Mucosa of descending colon (tissue), 3 donors: ENCODE measurements at regions not wholly inside any gene's neighbourhood (a gene's known extent, or its start where the extent isn't known, plus 50 kb on each side); places are given as distances from the start of the nearest gene placed in this dataset.

Source experiments
- ATAC-seq: fragments of 200-7000 bp; cut with Tn5 transposase; one replicate; pipeline ENCODE4 v1.9.1; 2020; ENCODE audit warnings: mild to moderate bottlenecking, moderate library complexity
- DNase-seq, 3 donors: peaks; one replicate each; pipeline ENCODE4 v3.0.0-alpha.2; 2020
- H3K36me3 ChIP-seq: fragments of 200-600 bp; one replicate; pipeline ENCODE4 v1.8.0; 2021; ENCODE audit warnings: low read depth, mild to moderate bottlenecking
- H3K4me1 ChIP-seq: fragments of 200-600 bp; one replicate; pipeline ENCODE4 v1.8.0; 2021; ENCODE audit warnings: low read depth, mild to moderate bottlenecking
- H3K4me3 ChIP-seq: fragments of 200-600 bp; one replicate; pipeline ENCODE4 v1.8.0; 2021; ENCODE audit warnings: mild to moderate bottlenecking
- H3K9me3 ChIP-seq: fragments of 200-600 bp; one replicate; pipeline ENCODE4 v1.8.0; 2021; ENCODE audit warnings: mild to moderate bottlenecking
- CTCF ChIP-seq: fragments of 200-600 bp; IDR thresholded peaks from one replicate; pipeline ENCODE4 v1.8.0; 2022; ENCODE audit warnings: antibody characterized with exemption, mild to moderate bottlenecking
- intact Hi-C, 2 donors: fragments of 100-400 bp; cut with DNase I in 1 of 2; cut with micrococcal nuclease in 1 of 2; formaldehyde crosslinking; loops; one replicate each; pipeline versions ENCODE4 v1.11.0 to v1.11.1; 2022; cut with DNase I, micrococcal nuclease
- donor health status: DM: no; HTN: no; CAD: no; lungs with moderate emphysema.
- donor health status: DM: no; HTN: no; CAD: no.
- donor health status: DM: no; HTN: yes; CAD: no.

GRCh38 chr20:56861590-56861989, 232.5 kb downstream of the TFAP2C start:
- no peak for ATAC-seq

GRCh38 chr20:56865055-56865454, 235.9 kb downstream of the TFAP2C start:
- no peaks in the 10 kb centered on the region for H3K9me3 ChIP-seq
- no peak overlapping the region for H3K4me3 ChIP-seq
- intact Hi-C loops = no loop called here
- no peaks in the 10 kb centered on the region for H3K4me1 ChIP-seq
- no peak for TF ChIP-seq CTCF
- DNase-seq = no peak
- no peak for ATAC-seq
- H3K36me3 ChIP-seq = no peaks in the 10 kb centered on the region

More at GRCh38 chr20:56861590-56861989, 232.5 kb downstream of the TFAP2C start:
- no peak for TF ChIP-seq CTCF
- no peaks in the 10 kb centered on the region for H3K9me3 ChIP-seq
- intact Hi-C loops = no loop called here
- DNase-seq = no peak
- H3K4me1 ChIP-seq = no peaks in the 10 kb centered on the region
- no peak overlapping the region for H3K4me3 ChIP-seq
- H3K36me3 ChIP-seq = no peaks in the 10 kb centered on the region

GRCh38 chr20:56867128-56867527, 238.0 kb downstream of the TFAP2C start:
- no peak for DNase-seq
- TF ChIP-seq CTCF = no peak
- intact Hi-C loops = no loop called here
- no peaks in the 10 kb centered on the region for H3K36me3 ChIP-seq
- no peak overlapping the region for H3K4me3 ChIP-seq
- H3K4me1 ChIP-seq = no peaks in the 10 kb centered on the region
- H3K9me3 ChIP-seq = no peaks in the 10 kb centered on the region
- no peak for ATAC-seq

- H3K36me3 ChIP-seq = no peaks in the 10 kb centered on the region
- H3K9me3 ChIP-seq = no peaks in the 10 kb centered on the region
- no peak for DNase-seq
- intact Hi-C loops = no loop called here
- no peak for ATAC-seq
- H3K4me3 ChIP-seq = no peak overlapping the region
- no peaks in the 10 kb centered on the region for H3K4me1 ChIP-seq
- no peak for TF ChIP-seq CTCF
Measured at GRCh38 chr20:56868746-56869145, 239.6 kb downstream of the TFAP2C start.

GRCh38 chr20:56870271-56870670, 241.2 kb downstream of the TFAP2C start:
- intact Hi-C loops = no loop called here
- Histone ChIP-seq H3K9me3 (no peaks in the 10 kb centered on the region), H3K4me1 (no peaks in the 10 kb centered on the region), H3K4me3 (no peak overlapping the region), H3K36me3 (no peaks in the 10 kb centered on the region)
- TF ChIP-seq CTCF = no peak
- ATAC-seq (no peak), DNase-seq (no peak)

- TF ChIP-seq CTCF = no peak
- no peak for DNase-seq
- intact Hi-C loops = no loop called here
- Histone ChIP-seq H3K4me3 (no peak overlapping the region), H3K9me3 (no peaks in the 10 kb centered on the region), H3K36me3 (no peaks in the 10 kb centered on the region), H3K4me1 (no peaks in the 10 kb centered on the region)
- ATAC-seq = no peak
Measured at GRCh38 chr20:56871691-56872090, 242.6 kb downstream of the TFAP2C start.
